Esophagus muscularis mucosa (tissue), 4 donors: ENCODE measurements at regions not wholly inside any gene's neighbourhood (a gene's known extent, or its start where the extent isn't known, plus 50 kb on each side); places are given as distances from the start of the nearest gene placed in this dataset.

Experiments
- DNase-seq: peaks from one replicate; pipeline ENCODE4 v3.0.0-alpha.2; 2017; ENCODE audit errors: extremely low spot score
- H3K27ac ChIP-seq, 4 donors: fragments of 200-600 bp; sonication (generic); replicated peaks in 1 of 4; 1 replicate in 3 of 4; 2 replicates in 1 of 4; pipeline ENCODE4 v1.5.1; 2016 to 2019; ENCODE audit warnings: mild to moderate bottlenecking in 1 of 4
- H3K27me3 ChIP-seq, 4 donors: fragments of 200-600 bp; sonication (generic); one replicate each; pipeline versions ENCODE4 v1.5.1 to v1.6.0; 2016 to 2019
- H3K36me3 ChIP-seq, 4 donors: fragments of 200-600 bp; sonication (generic); one replicate each; pipeline ENCODE4 v1.5.1; 2016 to 2019
- H3K4me1 ChIP-seq, 4 donors: fragments of 200-600 bp; sonication (generic); one replicate each; pipeline ENCODE4 v1.5.1; 2016 to 2019
- H3K4me3 ChIP-seq, 4 donors: fragments of 200-600 bp; sonication (generic); 1 replicate in 2 of 4; 2 replicates in 2 of 4; pipeline ENCODE4 v1.5.1; 2016 to 2019; ENCODE audit warnings: mild to moderate bottlenecking in 4 of 4, moderate library complexity in 1 of 4
- H3K9me3 ChIP-seq, 4 donors: fragments of 200-600 bp; sonication (generic); 1 replicate in 3 of 4; 2 replicates in 1 of 4; pipeline ENCODE4 v1.5.1; 2016 to 2019
- CTCF ChIP-seq, 3 experiments: fragments of 200-600 bp in 2 of 3; fragments of 450-650 bp in 1 of 3; sonication (generic) in 2 of 3; IDR thresholded peaks; one replicate each; pipeline ENCODE4 v1.5.1; 2017 to 2019; ENCODE audit warnings: antibody characterized with exemption in 3 of 3, mild to moderate bottlenecking in 2 of 3, moderate library complexity in 1 of 3
- EP300 ChIP-seq: sonication (generic); formaldehyde crosslinking; IDR thresholded peaks from one replicate; pipeline ENCODE4 v1.6.1; 2017; ENCODE audit warnings: antibody characterized with exemption
- POLR2A ChIP-seq: fragments of 450-650 bp; IDR thresholded peaks from one replicate; pipeline ENCODE4 v1.6.1; 2017; ENCODE audit warnings: antibody characterized with exemption, moderate library complexity, mild to moderate bottlenecking, low read depth
- POLR2AphosphoS5 ChIP-seq, 2 donors: sonication (generic); formaldehyde crosslinking; IDR thresholded peaks; one replicate each; pipeline ENCODE4 v1.6.1; 2017; ENCODE audit warnings: antibody characterized with exemption in 2 of 2
- WGBS: methylation state at CpG from one replicate; pipeline ENCODE4 v1.1.5; 2018; 5-methylcytosine and 5-hydroxymethylcytosine counted together
- intact Hi-C: fragments of 100-400 bp; cut with DNase I; formaldehyde crosslinking; loops from one replicate; pipeline ENCODE4 v1.15.1; 2023

GRCh38 chr7:54701982-54702381 lies 57.0 kb downstream of the SEC61G start:
- intact Hi-C loops, result no loop called here
- 91% methylated on average over 8 of the region's 8 CpGs for WGBS
- no peak for TF ChIP-seq POLR2AphosphoS5 (IDR thresholded peaks at IDR 0.05)
- no peak for TF ChIP-seq CTCF (IDR thresholded peaks at IDR 0.05)
- TF ChIP-seq POLR2A, result no peak
- TF ChIP-seq EP300, result no peak
- peaks cover 0 to 5% (median 0%) of the 10 kb centered on the region in 4 donors for H3K27me3 ChIP-seq
- DNase-seq, result peak; percentile 79
- H3K36me3 ChIP-seq, result no peaks in the 10 kb centered on the region
- H3K4me3 ChIP-seq, result no peak overlapping the region
- no peak overlapping the region for H3K27ac ChIP-seq
- H3K9me3 ChIP-seq, result no peaks in the 10 kb centered on the region
- no peaks in the 10 kb centered on the region for H3K4me1 ChIP-seq

- no peak overlapping the region for H3K27ac ChIP-seq
- 89% methylated on average over 5 of the region's 5 CpGs for WGBS
- no peaks in the 10 kb centered on the region for H3K36me3 ChIP-seq
- DNase-seq, result no peak
- H3K4me3 ChIP-seq, result no peak overlapping the region
- peaks cover 0 to 5% (median 0%) of the 10 kb centered on the region in 4 donors for H3K27me3 ChIP-seq
- intact Hi-C loops, result no loop called here
- no peaks in the 10 kb centered on the region for H3K9me3 ChIP-seq
- no peaks in the 10 kb centered on the region for H3K4me1 ChIP-seq
- TF ChIP-seq EP300, result no peak
- no peak for TF ChIP-seq CTCF (IDR thresholded peaks at IDR 0.05)
- TF ChIP-seq POLR2AphosphoS5 (IDR thresholded peaks at IDR 0.05), result no peak
- no peak for TF ChIP-seq POLR2A
Measured at GRCh38 chr7:54699715-54700114, 59.3 kb downstream of the SEC61G start.

- DNase-seq, result no peak
- Histone ChIP-seq H3K9me3 (no peaks in the 10 kb centered on the region), H3K4me1 (no peaks in the 10 kb centered on the region), H3K4me3 (no peak overlapping the region), H3K27me3 (peaks cover 0 to 5% (median 0%) of the 10 kb centered on the region in 4 donors), H3K27ac (no peak overlapping the region), H3K36me3 (no peaks in the 10 kb centered on the region)
- WGBS, result 82% methylated on average over 15 of the region's 32 CpGs
- intact Hi-C loops, result no loop called here
- TF ChIP-seq POLR2AphosphoS5 (IDR thresholded peaks at IDR 0.05), result no peak
- no peak for TF ChIP-seq EP300
- TF ChIP-seq CTCF (IDR thresholded peaks at IDR 0.05), result no peak
- TF ChIP-seq POLR2A, result no peak
Measured at GRCh38 chr7:54697659-54698186, 61.3 kb downstream of the SEC61G start.

- Histone ChIP-seq H3K4me3 (no peak overlapping the region), H3K9me3 (no peaks in the 10 kb centered on the region), H3K27me3 (no peaks in the 10 kb centered on the region), H3K27ac (no peak overlapping the region), H3K4me1 (peaks cover 0 to 5% (median 0%) of the 10 kb centered on the region in 4 donors), H3K36me3 (no peaks in the 10 kb centered on the region)
- intact Hi-C loops, result no loop called here
- no peak for DNase-seq
- 96% methylated on average over 14 of the region's 14 CpGs for WGBS
- TF ChIP-seq CTCF (IDR thresholded peaks at IDR 0.05) (no peak), POLR2A (no peak), EP300 (no peak), POLR2AphosphoS5 (IDR thresholded peaks at IDR 0.05) (no peak)
Measured at GRCh38 chr7:54690892-54691291, 68.1 kb downstream of the SEC61G start.

GRCh38 chr7:54690050-54690443 lies 69.0 kb downstream of the SEC61G start:
- Histone ChIP-seq H3K27me3 (no peaks in the 10 kb centered on the region), H3K27ac (no peak overlapping the region), H3K36me3 (no peaks in the 10 kb centered on the region), H3K4me3 (no peak overlapping the region), H3K4me1 (peaks cover 0 to 5% (median 0%) of the 10 kb centered on the region in 4 donors), H3K9me3 (no peaks in the 10 kb centered on the region)
- no peak for TF ChIP-seq EP300
- TF ChIP-seq CTCF (IDR thresholded peaks at IDR 0.05), result no peak
- no peak for DNase-seq
- WGBS, result 47% methylated on average over 9 of the region's 9 CpGs
- intact Hi-C loops, result no loop called here
